DMS153 (cell line): ENCODE measurements at regions not wholly inside any gene's neighbourhood (a gene's known extent, or its start where the extent isn't known, plus 50 kb on each side); places are given as distances from the start of the nearest gene placed in this dataset.
"Not testable (repeated sequence)": the region's sequence is repeated elsewhere in the genome, so short reads cannot be mapped to it uniquely, and the experiment has no call there.

Experiments used
- DNase-seq: peaks from one replicate; lab custom pipeline; 2025; lab: John Stamatoyannopoulos, UW

GRCh38 chr7:39825401-39825980 lies 124.6 kb upstream of the CDK13 start:
- DNase-seq: peak; percentile 5

- no peak for DNase-seq
These were observed 123.9 kb upstream of the CDK13 start for GRCh38 chr7:39826166-39826565.

DNA sequence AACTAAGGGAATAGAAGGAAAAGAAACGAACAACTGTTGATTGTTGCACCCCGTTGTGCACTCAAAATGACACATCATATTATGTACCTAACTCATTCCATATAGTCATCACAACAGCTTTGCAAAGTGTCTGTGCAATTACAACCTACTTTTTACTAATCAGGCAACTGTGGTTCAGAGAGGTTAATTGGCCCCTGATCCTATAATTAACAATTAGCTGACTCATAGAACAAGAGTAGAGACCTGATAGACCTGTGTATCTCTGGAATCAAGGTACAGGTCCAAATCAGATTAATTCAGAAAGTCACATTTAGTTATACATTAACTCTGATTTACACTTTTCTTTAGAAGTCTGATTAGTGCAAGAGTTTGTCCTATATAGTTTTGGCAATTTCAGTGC lies 122.5 kb upstream of the CDK13 start:
- no peak for DNase-seq

- no peak for DNase-seq
These were observed 121.0 kb upstream of the CDK13 start for GRCh38 chr7:39829028-39829427.

DNA sequence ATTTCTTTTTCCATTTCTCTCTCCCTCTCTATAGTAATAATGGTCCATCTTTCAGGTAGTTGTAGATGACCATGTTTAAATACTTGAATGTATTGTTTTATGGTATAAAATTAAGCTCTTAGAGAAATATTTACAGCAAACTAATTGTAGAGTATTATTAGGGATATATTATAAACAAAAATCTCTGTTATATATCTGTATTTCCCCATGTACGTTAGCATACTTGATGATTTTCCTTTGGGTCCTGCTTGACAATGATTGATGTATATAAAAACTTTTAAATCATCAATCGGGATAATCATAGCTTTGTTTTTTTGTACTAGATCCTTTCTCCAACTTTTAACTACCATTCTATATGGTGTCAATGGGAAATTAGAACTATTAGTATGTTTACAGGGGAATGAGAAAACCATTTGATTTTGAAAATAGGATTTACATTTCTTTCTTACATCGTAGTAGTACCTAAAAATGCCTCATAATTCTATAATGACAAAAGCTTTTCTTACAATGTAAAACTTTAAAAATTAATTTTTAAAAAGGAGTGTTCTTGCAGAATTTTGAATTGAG lies 117.5 kb upstream of the CDK13 start:
- no peak for DNase-seq

- DNase-seq: peak; percentile 63
These were observed 116.8 kb upstream of the CDK13 start for GRCh38 chr7:39833180-39833799.

DNA sequence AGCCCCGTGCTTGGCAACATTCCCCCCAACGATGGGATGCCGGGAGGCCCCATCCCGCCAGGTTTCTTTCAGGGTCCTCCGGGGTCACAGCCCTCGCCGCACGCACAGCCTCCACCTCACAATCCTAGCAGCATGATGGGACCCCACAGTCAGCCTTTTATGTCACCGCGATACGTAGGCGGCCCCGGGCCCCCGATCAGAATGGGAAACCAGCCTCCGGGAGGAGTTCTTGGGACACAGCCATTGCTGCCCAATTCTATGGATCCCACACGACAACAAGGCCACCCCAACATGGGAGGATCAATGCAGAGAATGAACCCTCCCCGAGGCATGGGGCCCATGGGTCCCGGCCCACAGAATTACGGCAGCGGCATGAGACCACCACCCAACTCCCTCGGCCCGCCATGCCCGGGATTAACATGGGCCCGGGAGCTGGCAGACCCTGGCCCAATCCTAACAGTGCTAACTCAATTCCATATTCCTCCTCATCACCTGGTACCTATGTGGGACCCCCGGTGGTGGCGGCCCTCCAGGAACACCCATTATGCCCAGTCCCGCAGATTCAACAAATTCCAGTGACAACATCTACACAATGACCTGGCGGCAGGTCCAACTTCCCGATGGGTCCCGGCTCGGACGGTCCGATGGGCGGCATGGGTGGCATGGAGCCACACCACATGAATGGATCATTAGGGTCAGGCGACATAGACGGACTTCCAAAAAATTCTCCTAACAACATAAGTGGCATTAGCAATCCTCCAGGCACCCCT lies 116.0 kb upstream of the CDK13 start:
- DNase-seq: not testable (repeated sequence)

- DNase-seq: peak; percentile 96
These were observed 111.7 kb upstream of the CDK13 start for GRCh38 chr7:39838326-39838725.

GRCh38 chr7:39845006-39845405 lies 105.0 kb upstream of the CDK13 start:
- DNase-seq: no peak

GRCh38 chr7:39847227-39847626 lies 102.8 kb upstream of the CDK13 start:
- no peak for DNase-seq

GRCh38 chr7:39851466-39852045 lies 98.5 kb upstream of the CDK13 start:
- DNase-seq: no peak

DNA sequence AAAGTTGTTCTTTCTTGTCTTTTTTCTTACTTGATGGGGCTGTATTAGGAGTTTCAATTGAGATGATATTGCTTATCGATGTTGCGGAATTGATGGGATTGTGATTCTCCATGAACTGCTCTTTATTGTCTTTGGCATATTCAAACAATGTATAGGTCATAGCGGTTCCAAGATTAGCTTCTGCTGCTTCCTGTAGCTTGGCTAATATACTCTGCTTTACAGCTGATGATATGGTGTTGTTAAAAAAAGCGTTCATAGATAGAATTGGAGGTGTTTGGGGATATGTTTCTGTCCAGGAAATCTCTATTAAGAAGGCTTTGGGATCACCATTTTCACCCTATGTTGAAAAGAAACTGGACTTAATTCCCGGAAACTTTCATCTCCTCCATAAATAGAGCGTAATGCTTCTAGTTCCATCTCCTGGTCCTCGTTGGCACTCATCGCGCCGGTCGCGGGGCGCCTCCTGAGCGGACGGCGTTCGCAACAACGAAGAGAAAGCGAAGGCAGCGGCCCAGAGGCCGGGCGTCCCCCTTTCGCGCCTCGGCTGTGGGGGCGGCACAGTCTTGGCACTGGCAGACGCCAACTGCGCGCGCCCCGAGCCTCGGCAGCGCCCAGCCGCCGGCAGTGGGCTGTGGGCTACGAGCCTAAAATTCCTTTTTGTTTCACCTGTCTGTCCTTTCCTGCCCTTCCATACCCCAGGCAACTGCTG lies 95.3 kb upstream of the CDK13 start:
- DNase-seq: not testable (repeated sequence)

GRCh38 chr7:39855325-39855674 lies 94.8 kb upstream of the CDK13 start:
- DNase-seq: no peak

- DNase-seq: not testable (repeated sequence)
These were observed 86.3 kb upstream of the CDK13 start for GRCh38 chr7:39863675-39864322.

GRCh38 chr7:39869888-39870522 lies 80.1 kb upstream of the CDK13 start:
- not testable (repeated sequence) for DNase-seq

GRCh38 chr7:39871610-39872009 lies 78.4 kb upstream of the CDK13 start:
- DNase-seq: not testable (repeated sequence)

DNA sequence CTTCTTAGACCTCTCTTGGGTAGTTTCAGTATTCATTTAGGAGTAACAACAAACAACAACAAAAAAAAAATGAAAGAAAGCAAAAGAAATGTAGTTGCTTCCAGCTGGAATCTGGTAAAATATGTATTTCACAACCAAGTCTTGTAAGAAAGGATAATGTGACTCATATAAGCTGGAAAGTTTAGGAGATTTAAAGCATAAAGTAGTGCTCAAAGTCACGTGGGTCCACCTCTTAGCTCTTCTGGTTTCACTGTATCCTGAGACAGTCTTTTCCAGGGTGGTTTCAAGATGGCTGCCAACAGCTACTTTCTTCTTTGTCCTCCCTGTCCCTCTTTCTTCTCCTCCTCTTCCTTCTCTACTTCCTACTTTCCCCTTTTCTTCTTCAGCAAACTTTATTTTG lies 69.5 kb upstream of the CDK13 start:
- no peak for DNase-seq

- no peak for DNase-seq
These were observed 67.8 kb upstream of the CDK13 start for GRCh38 chr7:39882148-39882784.

DNA sequence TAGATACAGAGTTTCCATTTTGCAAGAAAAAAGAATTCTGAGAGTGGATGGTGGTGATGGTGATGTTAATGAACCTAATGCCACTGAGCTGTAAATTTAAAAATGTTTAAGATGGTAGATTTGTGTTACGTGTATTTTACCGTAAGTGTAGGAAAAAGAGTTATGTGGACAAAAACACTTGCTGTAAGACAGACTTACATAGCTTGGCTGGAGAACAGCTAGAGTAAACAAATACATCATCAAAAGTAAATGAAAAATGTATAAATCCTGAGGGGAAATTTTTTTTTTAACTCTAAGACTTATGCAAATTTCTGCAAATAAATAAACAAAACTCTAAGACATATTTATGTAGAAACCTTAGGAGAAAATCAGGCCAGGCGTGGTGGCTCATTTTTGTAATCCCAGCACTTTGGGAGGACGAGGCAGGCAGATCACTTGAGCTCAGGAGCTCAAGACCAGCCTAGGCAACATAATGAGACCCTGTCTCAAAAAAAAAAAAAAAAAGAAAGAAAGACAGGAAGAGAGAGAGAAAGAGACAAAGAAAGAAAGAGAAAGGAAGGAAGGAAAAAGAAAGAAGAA lies 66.2 kb upstream of the CDK13 start:
- no peak for DNase-seq

GRCh38 chr7:39888171-39888853 lies 61.7 kb upstream of the CDK13 start:
- no peak for DNase-seq
